Esophagus muscularis mucosa (tissue), 3 donors: ENCODE measurements at regions not wholly inside any gene's neighbourhood (a gene's known extent, or its start where the extent isn't known, plus 50 kb on each side); places are given as distances from the start of the nearest gene placed in this dataset.

Experiments used
- EP300 ChIP-seq: sonication (generic); formaldehyde crosslinking; IDR thresholded peaks from one replicate; pipeline ENCODE4 v1.6.1; 2017; ENCODE audit warnings: antibody characterized with exemption
- TF ChIP-seq, protein P1 (sequence below), 3 experiments: fragments of 200-600 bp in 2 of 3; fragments of 450-650 bp in 1 of 3; sonication (generic) in 2 of 3; IDR thresholded peaks; one replicate each; pipeline ENCODE4 v1.5.1; 2017 to 2019; ENCODE audit warnings: antibody characterized with exemption in 3 of 3, mild to moderate bottlenecking in 2 of 3, moderate library complexity in 1 of 3

DNA sequence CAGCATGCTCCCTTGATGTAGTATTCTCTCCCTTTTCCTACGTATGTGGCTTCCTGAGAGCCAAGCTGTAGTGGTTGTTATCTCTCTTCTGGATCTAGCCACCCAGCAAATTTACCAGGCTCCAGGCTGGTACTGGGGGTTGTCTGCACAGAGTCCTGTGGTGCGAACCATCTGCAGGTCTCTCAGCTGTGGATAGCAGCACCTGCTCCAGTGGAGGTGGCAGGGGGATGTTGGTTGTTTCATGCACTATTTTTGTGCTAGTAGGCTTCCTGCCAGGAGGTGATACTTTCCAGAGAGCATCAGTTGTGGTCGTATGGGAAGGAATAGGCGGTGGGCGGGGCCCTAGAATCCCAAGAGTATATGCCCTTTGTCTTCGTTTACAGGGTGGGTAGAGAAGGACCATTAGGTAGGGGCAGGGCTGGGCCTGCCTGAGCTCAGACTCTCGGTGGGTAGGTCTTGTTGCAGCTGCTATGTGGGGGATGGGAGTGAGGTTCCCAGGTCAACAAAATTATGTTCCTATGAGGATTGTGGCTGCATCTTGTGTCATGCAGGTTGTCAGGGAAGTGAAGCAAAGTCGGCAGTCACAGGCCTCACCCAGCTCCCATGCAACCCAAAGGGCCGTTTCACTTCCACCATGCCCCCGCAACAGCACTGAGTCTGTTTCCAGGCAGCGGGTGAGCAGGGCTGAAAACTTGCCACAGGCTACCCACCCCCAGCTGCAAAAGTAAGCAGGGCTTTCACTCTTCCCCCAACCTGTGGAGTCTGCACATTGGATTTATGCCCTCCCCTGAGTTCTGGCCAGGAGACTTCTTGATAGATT, 1139.5 kb downstream of the BCL11A start:
- TF ChIP-seq, protein P1, sequence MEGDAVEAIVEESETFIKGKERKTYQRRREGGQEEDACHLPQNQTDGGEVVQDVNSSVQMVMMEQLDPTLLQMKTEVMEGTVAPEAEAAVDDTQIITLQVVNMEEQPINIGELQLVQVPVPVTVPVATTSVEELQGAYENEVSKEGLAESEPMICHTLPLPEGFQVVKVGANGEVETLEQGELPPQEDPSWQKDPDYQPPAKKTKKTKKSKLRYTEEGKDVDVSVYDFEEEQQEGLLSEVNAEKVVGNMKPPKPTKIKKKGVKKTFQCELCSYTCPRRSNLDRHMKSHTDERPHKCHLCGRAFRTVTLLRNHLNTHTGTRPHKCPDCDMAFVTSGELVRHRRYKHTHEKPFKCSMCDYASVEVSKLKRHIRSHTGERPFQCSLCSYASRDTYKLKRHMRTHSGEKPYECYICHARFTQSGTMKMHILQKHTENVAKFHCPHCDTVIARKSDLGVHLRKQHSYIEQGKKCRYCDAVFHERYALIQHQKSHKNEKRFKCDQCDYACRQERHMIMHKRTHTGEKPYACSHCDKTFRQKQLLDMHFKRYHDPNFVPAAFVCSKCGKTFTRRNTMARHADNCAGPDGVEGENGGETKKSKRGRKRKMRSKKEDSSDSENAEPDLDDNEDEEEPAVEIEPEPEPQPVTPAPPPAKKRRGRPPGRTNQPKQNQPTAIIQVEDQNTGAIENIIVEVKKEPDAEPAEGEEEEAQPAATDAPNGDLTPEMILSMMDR (IDR thresholded peaks at IDR 0.05), result no peak
- TF ChIP-seq EP300, result no peak
